ENCODE measurements at regions not wholly inside any gene's neighbourhood (a gene's known extent, or its start where the extent isn't known, plus 50 kb on each side); places are given as distances from the start of the nearest gene placed in this dataset.

DNA sequence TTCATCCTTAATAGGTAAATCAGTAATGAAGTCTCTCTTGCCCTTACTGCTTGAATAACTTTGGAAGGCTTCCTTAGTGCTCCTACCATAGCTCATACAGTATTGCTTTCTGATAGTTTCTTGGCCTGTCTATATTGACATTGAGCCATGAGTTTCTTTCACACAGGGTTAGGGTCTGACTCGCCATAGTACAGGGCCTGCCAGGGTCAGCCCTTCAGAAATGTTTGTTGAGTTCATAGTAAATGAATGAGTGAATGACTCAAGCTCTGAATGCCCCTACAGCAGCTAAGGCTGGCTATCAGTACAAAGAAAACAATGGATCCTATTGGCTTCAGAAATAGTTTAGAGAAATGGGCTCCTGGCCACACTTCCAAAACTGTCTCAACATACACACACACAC lies 65.0 kb upstream of the LRATD1 start:
- intact Hi-C loops (cut with micrococcal nuclease) = no loop called here
- DNase-seq (no peak), ATAC-seq (ENCODE audit: low read depth) (no peak)
- Mint-ChIP-seq H3K27me3 (no peaks in the 10 kb centered on the region), H3K27ac (no peak overlapping the region), H3K9me3 (ENCODE audit: insufficient read depth) (no peaks in the 10 kb centered on the region), H3K4me1 (no peaks in the 10 kb centered on the region), H3K4me3 (no peak overlapping the region)
- H3K27ac ChIP-seq (ENCODE audit: low read length in 2 of 2) = no peak overlapping the region
- no peak overlapping the region for H2AFZ ChIP-seq (ENCODE audit: insufficient read depth, low read depth, low read length, poor library complexity, severe bottlenecking)
- ChIA-PET POLR2A (no interaction called here), CTCF (no interaction called here)
- H3K4me1 ChIP-seq (ENCODE audit: control insufficient read depth in 2 of 2, insufficient read depth in 2 of 2, low read length in 2 of 2) = no peaks in the 10 kb centered on the region
- H4K20me1 ChIP-seq (ENCODE audit: control insufficient read depth, insufficient read depth, low read length, poor library complexity, severe bottlenecking) = no peaks in the 10 kb centered on the region
- no peaks in the 10 kb centered on the region for H3K27me3 ChIP-seq (replicated peaks in 1 of 4; ENCODE audit: control extremely low read depth in 1 of 4, control insufficient read depth in 3 of 4, insufficient read depth in 4 of 4, low read length in 3 of 4)
- no CpG with 5 or more reads among the region's 1 CpG for WGBS (ENCODE audit: insufficient coverage)
- H3K36me3 ChIP-seq (replicated peaks in 1 of 2; ENCODE audit: control extremely low read depth in 1 of 2, control insufficient read depth in 1 of 2, extremely low read depth in 1 of 2, insufficient read depth in 2 of 2, low read length in 1 of 2) = no peaks in the 10 kb centered on the region
- H3K9ac ChIP-seq (ENCODE audit: low read length) = no peak overlapping the region
- peaks cover 0 to 3% (median 0%) of the 10 kb centered on the region in 3 donors for H3K9me3 ChIP-seq (ENCODE audit: control extremely low read depth in 1 of 3, control insufficient read depth in 2 of 3, insufficient read depth in 1 of 3, low read length in 2 of 3)
- H3K4me2 ChIP-seq (replicated peaks; ENCODE audit: low read depth, low read length, poor library complexity, severe bottlenecking) = no peak overlapping the region
- H3K79me2 ChIP-seq (ENCODE audit: control insufficient read depth, insufficient read depth, low read length) = no peaks in the 10 kb centered on the region
- H3K4me3 ChIP-seq (ENCODE audit: control extremely low read depth in 1 of 5, extremely low read depth in 1 of 5, insufficient read depth in 1 of 5, low read depth in 2 of 5, low read length in 4 of 5) = no peak overlapping the region
- TF ChIP-seq, protein P1, sequence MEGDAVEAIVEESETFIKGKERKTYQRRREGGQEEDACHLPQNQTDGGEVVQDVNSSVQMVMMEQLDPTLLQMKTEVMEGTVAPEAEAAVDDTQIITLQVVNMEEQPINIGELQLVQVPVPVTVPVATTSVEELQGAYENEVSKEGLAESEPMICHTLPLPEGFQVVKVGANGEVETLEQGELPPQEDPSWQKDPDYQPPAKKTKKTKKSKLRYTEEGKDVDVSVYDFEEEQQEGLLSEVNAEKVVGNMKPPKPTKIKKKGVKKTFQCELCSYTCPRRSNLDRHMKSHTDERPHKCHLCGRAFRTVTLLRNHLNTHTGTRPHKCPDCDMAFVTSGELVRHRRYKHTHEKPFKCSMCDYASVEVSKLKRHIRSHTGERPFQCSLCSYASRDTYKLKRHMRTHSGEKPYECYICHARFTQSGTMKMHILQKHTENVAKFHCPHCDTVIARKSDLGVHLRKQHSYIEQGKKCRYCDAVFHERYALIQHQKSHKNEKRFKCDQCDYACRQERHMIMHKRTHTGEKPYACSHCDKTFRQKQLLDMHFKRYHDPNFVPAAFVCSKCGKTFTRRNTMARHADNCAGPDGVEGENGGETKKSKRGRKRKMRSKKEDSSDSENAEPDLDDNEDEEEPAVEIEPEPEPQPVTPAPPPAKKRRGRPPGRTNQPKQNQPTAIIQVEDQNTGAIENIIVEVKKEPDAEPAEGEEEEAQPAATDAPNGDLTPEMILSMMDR (IDR thresholded peaks at IDR 0.05) = no peak
- TF ChIP-seq EZH2 (IDR thresholded peaks at IDR 0.05; ENCODE audit: borderline replicate concordance, insufficient read depth, low read depth, low read length, poor library complexity, severe bottlenecking) = no peak

DNA sequence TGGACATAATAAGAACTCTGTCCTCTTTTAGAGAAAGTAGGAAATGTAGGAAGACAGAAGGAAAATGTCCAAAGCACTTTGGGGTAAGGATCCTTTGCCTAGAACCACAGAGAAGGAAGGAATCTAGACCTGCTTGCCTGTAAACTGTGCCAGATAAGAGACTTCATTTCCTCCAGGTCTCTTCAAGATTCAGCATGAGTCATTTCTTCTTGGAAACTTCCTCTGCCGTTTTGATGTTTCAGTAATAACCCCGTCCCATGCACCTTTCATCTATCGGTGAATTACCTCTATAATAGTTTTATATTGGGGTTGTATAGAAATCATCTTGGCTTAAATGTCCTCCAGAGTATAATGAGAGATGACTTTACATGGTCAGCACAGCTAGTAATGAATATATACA lies 63.2 kb upstream of the LRATD1 start:
- TF ChIP-seq, protein P1 (IDR thresholded peaks at IDR 0.05) = no peak
- no peak for TF ChIP-seq EZH2 (IDR thresholded peaks at IDR 0.05; ENCODE audit: borderline replicate concordance, insufficient read depth, low read depth, low read length, poor library complexity, severe bottlenecking)
- H3K9me3 ChIP-seq (ENCODE audit: control extremely low read depth in 1 of 3, control insufficient read depth in 2 of 3, insufficient read depth in 1 of 3, low read length in 2 of 3) = peaks cover 0 to 3% (median 0%) of the 10 kb centered on the region in 3 donors
- no peak overlapping the region for H2AFZ ChIP-seq (ENCODE audit: insufficient read depth, low read depth, low read length, poor library complexity, severe bottlenecking)
- no peak for DNase-seq
- H3K4me1 ChIP-seq (ENCODE audit: control insufficient read depth in 2 of 2, insufficient read depth in 2 of 2, low read length in 2 of 2) = no peaks in the 10 kb centered on the region
- H3K4me3 ChIP-seq (ENCODE audit: control extremely low read depth in 1 of 5, extremely low read depth in 1 of 5, insufficient read depth in 1 of 5, low read depth in 2 of 5, low read length in 4 of 5) = no peak overlapping the region
- H3K79me2 ChIP-seq (ENCODE audit: control insufficient read depth, insufficient read depth, low read length) = no peaks in the 10 kb centered on the region
- POLR2A ChIA-PET = no interaction called here
- no peaks in the 10 kb centered on the region for H3K4me1 Mint-ChIP-seq
- no peak overlapping the region for H3K9ac ChIP-seq (ENCODE audit: low read length)
- no peak overlapping the region for H3K4me2 ChIP-seq (replicated peaks; ENCODE audit: low read depth, low read length, poor library complexity, severe bottlenecking)
- ATAC-seq (ENCODE audit: low read depth) = no peak
- H3K9me3 Mint-ChIP-seq (ENCODE audit: insufficient read depth) = no peaks in the 10 kb centered on the region
- intact Hi-C loops (cut with micrococcal nuclease) = no loop called here
- no peaks in the 10 kb centered on the region for H3K27me3 ChIP-seq (replicated peaks in 1 of 4; ENCODE audit: control extremely low read depth in 1 of 4, control insufficient read depth in 3 of 4, insufficient read depth in 4 of 4, low read length in 3 of 4)
- H3K27ac ChIP-seq (ENCODE audit: low read length in 2 of 2) = no peak overlapping the region
- H3K27me3 Mint-ChIP-seq = no peaks in the 10 kb centered on the region
- H3K4me3 Mint-ChIP-seq = no peak overlapping the region
- no peak overlapping the region for H3K27ac Mint-ChIP-seq
- CTCF ChIA-PET = no interaction called here
- no peaks in the 10 kb centered on the region for H3K36me3 ChIP-seq (replicated peaks in 1 of 2; ENCODE audit: control extremely low read depth in 1 of 2, control insufficient read depth in 1 of 2, extremely low read depth in 1 of 2, insufficient read depth in 2 of 2, low read length in 1 of 2)
- no peaks in the 10 kb centered on the region for H4K20me1 ChIP-seq (ENCODE audit: control insufficient read depth, insufficient read depth, low read length, poor library complexity, severe bottlenecking)
- no CpG with 5 or more reads among the region's 3 CpGs for WGBS (ENCODE audit: insufficient coverage)

Data from B cell (primary cell).